ENCODE measurements at regions not wholly inside any gene's neighbourhood (a gene's known extent, or its start where the extent isn't known, plus 50 kb on each side); places are given as distances from the start of the nearest gene placed in this dataset.

DNA sequence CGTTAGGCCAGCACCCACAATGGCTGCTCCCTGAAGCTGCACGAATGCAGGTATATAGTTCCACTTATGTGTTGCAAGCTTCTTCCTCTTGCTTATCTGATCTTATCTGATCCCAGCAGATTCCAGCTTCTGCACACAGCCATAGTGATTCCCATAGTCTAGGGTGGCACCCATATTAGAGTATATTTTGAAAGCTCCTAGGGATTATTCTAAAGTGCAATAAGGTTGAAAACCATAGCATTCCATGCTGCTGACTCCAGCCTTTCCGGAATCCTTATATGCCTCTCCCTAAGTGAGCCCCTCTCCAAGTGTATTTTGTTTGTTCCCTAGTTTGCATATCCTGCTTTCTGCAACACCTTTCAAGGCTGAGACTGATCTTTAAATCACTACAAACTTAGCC lies 432.0 kb downstream of the SETD4 start:
- intact Hi-C loops (cut with DNase I), result no loop called here

DNA sequence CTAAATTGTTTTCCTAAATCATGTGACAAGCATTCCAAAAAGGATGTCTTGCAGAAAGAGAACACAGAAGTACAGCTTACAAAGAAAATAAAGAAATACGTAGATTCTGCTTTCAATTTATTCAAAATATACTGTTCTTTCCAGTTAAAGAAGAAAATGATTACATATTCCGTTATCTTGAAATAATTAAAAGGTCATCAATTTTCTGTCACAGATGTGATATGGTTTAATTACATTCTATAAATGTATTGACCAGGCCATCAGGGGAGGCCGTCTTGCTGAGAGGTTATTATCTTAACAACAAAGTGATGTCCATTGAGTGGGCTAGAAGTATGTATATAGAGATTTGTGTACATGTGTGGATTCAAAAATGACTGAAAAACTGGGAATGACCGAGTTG lies 432.9 kb downstream of the SETD4 start:
- no peaks in the 10 kb centered on the region for H3K4me1 ChIP-seq (replicated peaks in 1 of 2)
- H3K27me3 ChIP-seq, result peaks cover 15% of the 10 kb centered on the region
- H3K36me3 ChIP-seq (replicated peaks in 1 of 2), result no peaks in the 10 kb centered on the region
- H3K4me3 ChIP-seq, result no peak overlapping the region
- DNase-seq, result no peak
- no peaks in the 10 kb centered on the region for H3K9me3 ChIP-seq (replicated peaks in 1 of 3)
- intact Hi-C loops (cut with DNase I), result no loop called here
- 75 to 83% (median 79%) methylated on average over 4 of the region's 4 CpGs for WGBS, 4 donors
- no peak overlapping the region for H3K27ac ChIP-seq
- no peak for TF ChIP-seq POLR2A (IDR thresholded peaks at IDR 0.05)
- TF ChIP-seq, protein P1, sequence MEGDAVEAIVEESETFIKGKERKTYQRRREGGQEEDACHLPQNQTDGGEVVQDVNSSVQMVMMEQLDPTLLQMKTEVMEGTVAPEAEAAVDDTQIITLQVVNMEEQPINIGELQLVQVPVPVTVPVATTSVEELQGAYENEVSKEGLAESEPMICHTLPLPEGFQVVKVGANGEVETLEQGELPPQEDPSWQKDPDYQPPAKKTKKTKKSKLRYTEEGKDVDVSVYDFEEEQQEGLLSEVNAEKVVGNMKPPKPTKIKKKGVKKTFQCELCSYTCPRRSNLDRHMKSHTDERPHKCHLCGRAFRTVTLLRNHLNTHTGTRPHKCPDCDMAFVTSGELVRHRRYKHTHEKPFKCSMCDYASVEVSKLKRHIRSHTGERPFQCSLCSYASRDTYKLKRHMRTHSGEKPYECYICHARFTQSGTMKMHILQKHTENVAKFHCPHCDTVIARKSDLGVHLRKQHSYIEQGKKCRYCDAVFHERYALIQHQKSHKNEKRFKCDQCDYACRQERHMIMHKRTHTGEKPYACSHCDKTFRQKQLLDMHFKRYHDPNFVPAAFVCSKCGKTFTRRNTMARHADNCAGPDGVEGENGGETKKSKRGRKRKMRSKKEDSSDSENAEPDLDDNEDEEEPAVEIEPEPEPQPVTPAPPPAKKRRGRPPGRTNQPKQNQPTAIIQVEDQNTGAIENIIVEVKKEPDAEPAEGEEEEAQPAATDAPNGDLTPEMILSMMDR (IDR thresholded peaks at IDR 0.05), result no peak

More for the DNA sequence above, 432.0 kb downstream of the SETD4 start:
- H3K27me3 ChIP-seq, result peaks cover 15% of the 10 kb centered on the region
- no peak for DNase-seq
- H3K4me3 ChIP-seq, result no peak overlapping the region
- H3K27ac ChIP-seq, result no peak overlapping the region
- 59 to 92% (median 67%) methylated on average over 3 of the region's 3 CpGs for WGBS, 4 donors
- no peaks in the 10 kb centered on the region for H3K36me3 ChIP-seq (replicated peaks in 1 of 2)
- H3K4me1 ChIP-seq (replicated peaks in 1 of 2), result no peaks in the 10 kb centered on the region
- TF ChIP-seq POLR2A (IDR thresholded peaks at IDR 0.05), result no peak
- TF ChIP-seq, protein P1 (IDR thresholded peaks at IDR 0.05), result no peak
- H3K9me3 ChIP-seq (replicated peaks in 1 of 3), result no peaks in the 10 kb centered on the region

DNA sequence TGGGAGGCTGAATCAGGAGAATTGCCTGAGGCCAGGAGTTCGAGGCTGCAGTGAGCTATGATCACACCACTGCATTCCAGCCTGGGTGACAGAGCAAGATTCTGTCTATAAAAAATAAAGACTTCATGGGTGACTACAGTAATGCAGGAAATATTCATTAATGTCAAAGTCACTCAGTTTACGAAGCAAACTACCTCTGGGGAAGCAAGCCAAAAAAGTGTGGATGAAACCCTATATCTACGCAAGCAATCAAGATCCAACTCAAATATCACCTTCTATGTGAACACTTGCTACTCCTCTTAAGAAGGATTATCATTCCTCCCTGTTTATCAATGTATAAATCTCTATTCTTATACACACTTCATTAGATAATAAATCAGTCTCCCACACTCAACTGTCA lies 434.8 kb downstream of the SETD4 start:
- Histone ChIP-seq H3K36me3 (replicated peaks in 1 of 2) (no peaks in the 10 kb centered on the region), H3K4me3 (no peak overlapping the region), H3K9me3 (replicated peaks in 1 of 3) (no peaks in the 10 kb centered on the region), H3K27ac (no peak overlapping the region), H3K4me1 (replicated peaks in 1 of 2) (no peaks in the 10 kb centered on the region), H3K27me3 (peaks cover 15% of the 10 kb centered on the region)
- DNase-seq, result no peak
- WGBS, 4 donors, result 77 to 87% (median 85%) methylated on average over 3 of the region's 3 CpGs
- intact Hi-C loops (cut with DNase I), result no loop called here
- TF ChIP-seq, protein P1 (IDR thresholded peaks at IDR 0.05), result no peak
- TF ChIP-seq POLR2A (IDR thresholded peaks at IDR 0.05), result no peak

DNA sequence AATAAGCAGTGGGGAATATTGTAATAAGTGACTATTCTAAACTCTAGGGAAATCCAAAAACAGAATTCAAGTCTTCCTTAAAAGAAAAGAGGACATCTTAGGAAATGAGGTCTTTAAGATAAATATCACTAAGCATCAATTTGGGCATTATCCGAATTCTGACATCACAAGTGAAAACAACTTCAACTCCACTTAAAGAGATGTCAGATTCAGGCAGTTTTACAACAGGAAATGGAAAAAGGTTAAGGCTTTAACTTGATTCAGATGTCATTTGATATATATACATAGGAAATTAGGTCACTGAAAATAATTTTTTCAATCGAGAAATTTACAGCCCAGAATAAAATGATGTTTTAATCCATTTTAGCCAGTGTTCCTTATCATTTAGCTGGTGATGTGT lies 435.4 kb downstream of the SETD4 start:
- no peaks in the 10 kb centered on the region for H3K9me3 ChIP-seq (replicated peaks in 1 of 3)
- TF ChIP-seq, protein P1 (IDR thresholded peaks at IDR 0.05), result no peak
- TF ChIP-seq POLR2A (IDR thresholded peaks at IDR 0.05), result no peak
- H3K27ac ChIP-seq, result no peak overlapping the region
- WGBS, 4 donors, result 36 to 58% (median 40%) methylated on average over 2 of the region's 2 CpGs
- DNase-seq, result no peak
- intact Hi-C loops (cut with DNase I), result no loop called here
- H3K4me3 ChIP-seq, result no peak overlapping the region
- H3K36me3 ChIP-seq (replicated peaks in 1 of 2), result no peaks in the 10 kb centered on the region
- H3K4me1 ChIP-seq (replicated peaks in 1 of 2), result no peaks in the 10 kb centered on the region
- H3K27me3 ChIP-seq, result peaks cover 15% of the 10 kb centered on the region

All from adrenal gland (tissue), 9 donors.